CD4-positive, alpha-beta T cell (primary cell): ENCODE measurements at regions not wholly inside any gene's neighbourhood (a gene's known extent, or its start where the extent isn't known, plus 50 kb on each side); places are given as distances from the start of the nearest gene placed in this dataset.

Experiments
- ATAC-seq: fragments of 200-7000 bp; cut with Tn5 transposase; one replicate; pipeline ENCODE4 v1.10.0; 2022; ENCODE audit warnings: mild to moderate bottlenecking; ENCODE audit not compliant: poor library complexity
- CTCF ChIA-PET: fragments of 350-600 bp; sonication (Branson Sonifier 250); formaldehyde crosslinking; loops from one replicate; lab custom pipeline; 2021; ENCODE audit warnings: antibody characterized with exemption, inconsistent platforms; lab: Charles Lee
- POLR2A ChIA-PET: fragments of 350-600 bp; sonication (Branson Sonifier 250); formaldehyde crosslinking; loops from one replicate; lab custom pipeline; 2021; ENCODE audit warnings: antibody characterized with exemption, inconsistent platforms; lab: Charles Lee
- DNase-seq, 14 experiments: peaks; one replicate each; pipeline ENCODE4 v3.0.0-alpha.2; 2013 to 2020; ENCODE audit warnings: mixed read lengths in 2 of 14
- H3K27ac ChIP-seq, 2 donors: one replicate each; pipeline versions ENCODE4 v1.5.1 to v1.7.0; 2013; ENCODE audit warnings: low read length in 2 of 2, low read depth in 1 of 2, mild to moderate bottlenecking in 1 of 2
- H3K27me3 ChIP-seq, 2 experiments: 1 replicate in 1 of 2; 2 replicates in 1 of 2; pipeline versions ENCODE4 v1.6.1 to v1.7.0; 2013; ENCODE audit warnings: low read length in 2 of 2, control low read depth in 1 of 2, mild to moderate bottlenecking in 1 of 2, moderate library complexity in 1 of 2; ENCODE audit not compliant: insufficient read depth in 2 of 2, control insufficient read depth in 1 of 2
- H3K36me3 ChIP-seq: one replicate; pipeline ENCODE4 v1.6.1; 2013; ENCODE audit warnings: low read length, control low read depth; ENCODE audit not compliant: insufficient read depth
- H3K4me1 ChIP-seq: one replicate; pipeline ENCODE4 v1.6.1; 2013; ENCODE audit warnings: low read length, control low read depth; ENCODE audit not compliant: insufficient read depth
- H3K4me3 ChIP-seq: one replicate; pipeline ENCODE4 v1.5.1; 2013; ENCODE audit warnings: mild to moderate bottlenecking, low read length, moderate library complexity
- H3K9me3 ChIP-seq, 2 experiments: 1 replicate in 1 of 2; 2 replicates in 1 of 2; pipeline versions ENCODE4 v1.6.1 to v1.7.0; 2013; ENCODE audit warnings: low read length in 2 of 2, mild to moderate bottlenecking in 2 of 2, control low read depth in 1 of 2, moderate library complexity in 1 of 2; ENCODE audit not compliant: control insufficient read depth in 1 of 2, insufficient read depth in 1 of 2
- H3K27ac Mint-ChIP-seq: one replicate; pipeline ENCODE4 v1.8.0; 2020; ENCODE audit warnings: mixed read lengths
- H3K27me3 Mint-ChIP-seq: one replicate; pipeline ENCODE4 v1.8.0; 2021; ENCODE audit warnings: mixed read lengths
- H3K36me3 Mint-ChIP-seq: one replicate; pipeline ENCODE4 v1.8.0; 2021; ENCODE audit warnings: low read depth, mixed read lengths
- H3K4me1 Mint-ChIP-seq: one replicate; pipeline ENCODE4 v1.8.0; 2021; ENCODE audit warnings: low read depth, mixed read lengths
- H3K4me3 Mint-ChIP-seq: one replicate; pipeline ENCODE4 v1.8.0; 2020; ENCODE audit warnings: mild to moderate bottlenecking, mixed read lengths
- H3K9me3 Mint-ChIP-seq: one replicate; pipeline ENCODE4 v1.8.0; 2020; ENCODE audit warnings: mixed read lengths
- intact Hi-C, 2 experiments: fragments of 100-400 bp; cut with DNase I in 1 of 2; cut with micrococcal nuclease in 1 of 2; formaldehyde crosslinking; loops; one replicate each; pipeline versions ENCODE4 v1.15.1 to v1.9.0; 2023 to 2025; cut with DNase I, micrococcal nuclease
- TF ChIP-seq, protein P1 (sequence below): fragments of 200-600 bp; IDR thresholded peaks from one replicate; pipeline ENCODE4 v1.8.0; 2022; ENCODE audit warnings: antibody characterized with exemption, mild to moderate bottlenecking

GRCh38 chr3:40793730-40794129 is 269.0 kb downstream of the ZNF621 start:
- Mint-ChIP-seq H3K9me3 (peaks cover 3% of the 10 kb centered on the region), H3K4me1 (no peaks in the 10 kb centered on the region), H3K4me3 (no peak overlapping the region), H3K27ac (no peak overlapping the region), H3K27me3 (peaks cover 32% of the 10 kb centered on the region), H3K36me3 (no peaks in the 10 kb centered on the region)
- H3K36me3 ChIP-seq: no peaks in the 10 kb centered on the region
- H3K4me3 ChIP-seq: no peak overlapping the region
- no peak for ATAC-seq
- ChIA-PET CTCF (no interaction called here), POLR2A (no interaction called here)
- H3K9me3 ChIP-seq: no peaks in the 10 kb centered on the region
- H3K4me1 ChIP-seq: no peaks in the 10 kb centered on the region
- TF ChIP-seq, protein P1, sequence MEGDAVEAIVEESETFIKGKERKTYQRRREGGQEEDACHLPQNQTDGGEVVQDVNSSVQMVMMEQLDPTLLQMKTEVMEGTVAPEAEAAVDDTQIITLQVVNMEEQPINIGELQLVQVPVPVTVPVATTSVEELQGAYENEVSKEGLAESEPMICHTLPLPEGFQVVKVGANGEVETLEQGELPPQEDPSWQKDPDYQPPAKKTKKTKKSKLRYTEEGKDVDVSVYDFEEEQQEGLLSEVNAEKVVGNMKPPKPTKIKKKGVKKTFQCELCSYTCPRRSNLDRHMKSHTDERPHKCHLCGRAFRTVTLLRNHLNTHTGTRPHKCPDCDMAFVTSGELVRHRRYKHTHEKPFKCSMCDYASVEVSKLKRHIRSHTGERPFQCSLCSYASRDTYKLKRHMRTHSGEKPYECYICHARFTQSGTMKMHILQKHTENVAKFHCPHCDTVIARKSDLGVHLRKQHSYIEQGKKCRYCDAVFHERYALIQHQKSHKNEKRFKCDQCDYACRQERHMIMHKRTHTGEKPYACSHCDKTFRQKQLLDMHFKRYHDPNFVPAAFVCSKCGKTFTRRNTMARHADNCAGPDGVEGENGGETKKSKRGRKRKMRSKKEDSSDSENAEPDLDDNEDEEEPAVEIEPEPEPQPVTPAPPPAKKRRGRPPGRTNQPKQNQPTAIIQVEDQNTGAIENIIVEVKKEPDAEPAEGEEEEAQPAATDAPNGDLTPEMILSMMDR: no peak
- DNase-seq: no peak
- intact Hi-C loops: no loop called here
- peaks cover 3 to 7% of the 10 kb centered on the region in 2 experiments for H3K27me3 ChIP-seq
- no peak overlapping the region for H3K27ac ChIP-seq

GRCh38 chr3:40800343-40800742 is 275.6 kb downstream of the ZNF621 start:
- Mint-ChIP-seq H3K36me3 (no peaks in the 10 kb centered on the region), H3K4me3 (no peak overlapping the region), H3K4me1 (no peaks in the 10 kb centered on the region), H3K27ac (no peak overlapping the region), H3K9me3 (peaks cover 8% of the 10 kb centered on the region), H3K27me3 (peaks cover 40% of the 10 kb centered on the region)
- intact Hi-C loops: no loop called here
- CTCF ChIA-PET: no interaction called here
- Histone ChIP-seq H3K27ac (no peak overlapping the region), H3K4me3 (no peak overlapping the region), H3K36me3 (no peaks in the 10 kb centered on the region), H3K9me3 (no peaks in the 10 kb centered on the region), H3K27me3 (peaks cover 3 to 10% of the 10 kb centered on the region in 2 experiments), H3K4me1 (no peaks in the 10 kb centered on the region)
- ATAC-seq: no peak
- POLR2A ChIA-PET: no interaction called here
- DNase-seq: peak in 2 of 14 experiments; percentile 18 to 22
- TF ChIP-seq, protein P1: no peak

- CTCF ChIA-PET: no interaction called here
- H3K9me3 ChIP-seq: no peaks in the 10 kb centered on the region
- Mint-ChIP-seq H3K36me3 (no peaks in the 10 kb centered on the region), H3K4me1 (no peaks in the 10 kb centered on the region), H3K4me3 (no peak overlapping the region), H3K9me3 (peaks cover 8% of the 10 kb centered on the region), H3K27me3 (peaks cover 39% of the 10 kb centered on the region), H3K27ac (no peak overlapping the region)
- ATAC-seq (no peak), DNase-seq (no peak)
- intact Hi-C loops: no loop called here
- H3K4me3 ChIP-seq: no peak overlapping the region
- POLR2A ChIA-PET: no interaction called here
- H3K36me3 ChIP-seq: no peaks in the 10 kb centered on the region
- no peaks in the 10 kb centered on the region for H3K4me1 ChIP-seq
- no peak overlapping the region for H3K27ac ChIP-seq
- peaks cover 3 to 10% of the 10 kb centered on the region in 2 experiments for H3K27me3 ChIP-seq
- TF ChIP-seq, protein P1: no peak
These were observed 276.6 kb downstream of the ZNF621 start for GRCh38 chr3:40801284-40801741.
